GM19463 (cell line): ENCODE measurements at regions not wholly inside any gene's neighbourhood (a gene's known extent, or its start where the extent isn't known, plus 50 kb on each side); places are given as distances from the start of the nearest gene placed in this dataset.
A peak's percentile ranks its signal among the peaks of the same experiment; 100 is the strongest.
"Not testable (repeated sequence)": the region's sequence is repeated elsewhere in the genome, so short reads cannot be mapped to it uniquely, and the experiment has no call there.

Experiments used
- ATAC-seq: cut with Tn5 transposase; IDR thresholded peaks from one replicate; pipeline ENCODE4 v1.9.1; 2021; ENCODE audit warnings: mild to moderate bottlenecking, moderate library complexity; ENCODE audit not compliant: unreplicated experiment

- no peak for ATAC-seq
Observed at GRCh38 chr5:124554746-124555578, 191.5 kb downstream of the ZNF608 start.

GRCh38 chr5:124553911-124554310 is 192.5 kb downstream of the ZNF608 start:
- no peak for ATAC-seq

GRCh38 chr5:124552526-124552925 is 193.9 kb downstream of the ZNF608 start:
- ATAC-seq, result no peak

- no peak for ATAC-seq
Observed at GRCh38 chr5:124551939-124552279, 194.5 kb downstream of the ZNF608 start.

GRCh38 chr5:124550731-124551130 is 195.7 kb downstream of the ZNF608 start:
- no peak for ATAC-seq

- ATAC-seq, result no peak
Observed at GRCh38 chr5:124549891-124550436, 196.5 kb downstream of the ZNF608 start.

GRCh38 chr5:124546643-124547042 is 199.8 kb downstream of the ZNF608 start:
- no peak for ATAC-seq

GRCh38 chr5:124544366-124545055 is 201.9 kb downstream of the ZNF608 start:
- ATAC-seq, result peak; percentile 92

GRCh38 chr5:124538931-124539330 is 207.5 kb downstream of the ZNF608 start:
- ATAC-seq, result no peak

GRCh38 chr5:124538191-124538590 is 208.2 kb downstream of the ZNF608 start:
- ATAC-seq, result no peak

GRCh38 chr5:124537522-124537921 is 208.9 kb downstream of the ZNF608 start:
- no peak for ATAC-seq

GRCh38 chr5:124537107-124537506 is 209.3 kb downstream of the ZNF608 start:
- ATAC-seq, result no peak

GRCh38 chr5:124536333-124536732 is 210.1 kb downstream of the ZNF608 start:
- ATAC-seq, result no peak

- no peak for ATAC-seq
Observed at GRCh38 chr5:124530916-124531315, 215.5 kb downstream of the ZNF608 start.

GRCh38 chr5:124528838-124529237 is 217.6 kb downstream of the ZNF608 start:
- ATAC-seq, result no peak

GRCh38 chr5:124527220-124527991 is 219.0 kb downstream of the ZNF608 start:
- no peak for ATAC-seq

GRCh38 chr5:124526079-124526478 is 220.4 kb downstream of the ZNF608 start:
- ATAC-seq, result not testable (repeated sequence)

GRCh38 chr5:124524552-124525232 is 221.7 kb downstream of the ZNF608 start:
- peak; percentile 89 for ATAC-seq

GRCh38 chr5:124523897-124524296 is 222.5 kb downstream of the ZNF608 start:
- ATAC-seq, result no peak

GRCh38 chr5:124522992-124523391 is 223.4 kb downstream of the ZNF608 start:
- ATAC-seq, result no peak
